M059J (cell line): ENCODE measurements at regions not wholly inside any gene's neighbourhood (a gene's known extent, or its start where the extent isn't known, plus 50 kb on each side); places are given as distances from the start of the nearest gene placed in this dataset.

Experiments
- DNase-seq: peaks from one replicate; pipeline ENCODE4 v3.0.0-alpha.2; 2012; ENCODE audit warnings: low read depth

DNA sequence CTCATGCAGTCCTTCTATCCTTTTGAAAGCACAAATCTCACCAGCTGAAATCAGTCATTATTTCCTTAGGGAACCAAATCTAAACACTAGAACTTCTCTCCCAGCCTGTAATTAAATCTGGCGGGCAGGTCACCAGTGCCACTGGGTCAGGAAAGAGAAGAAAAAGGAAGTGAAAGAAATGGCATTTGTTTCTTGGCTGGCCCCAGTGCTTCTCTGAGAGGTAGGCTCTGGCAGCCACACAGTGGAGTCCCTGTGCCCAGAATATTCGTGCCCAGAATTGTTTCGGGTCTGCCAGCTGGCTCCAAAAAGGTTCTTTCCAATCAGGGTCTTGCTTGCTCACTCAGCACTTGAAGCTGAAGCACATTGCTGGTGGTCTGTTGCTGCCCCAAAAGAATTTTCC, 133.9 kb upstream of the MTAP start:
- DNase-seq = no peak

DNA sequence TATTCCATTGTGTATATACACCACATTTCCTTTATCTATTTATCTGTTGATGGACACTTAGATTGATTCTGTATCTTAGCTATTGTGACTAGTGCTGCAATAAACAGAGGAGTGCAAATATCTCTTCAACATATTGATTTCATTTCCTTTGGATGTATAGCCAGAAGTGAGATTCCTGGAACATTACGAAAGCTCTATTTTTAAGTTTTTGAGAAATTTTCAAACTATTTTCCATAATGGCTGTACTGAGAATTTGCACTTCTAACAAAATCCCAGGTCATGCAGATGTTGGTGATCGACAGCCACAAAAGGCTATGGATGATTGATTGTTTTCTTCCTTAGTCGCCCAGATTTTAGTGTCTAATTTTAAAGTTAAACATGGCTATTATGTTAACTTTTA, 132.7 kb upstream of the MTAP start:
- DNase-seq = no peak

GRCh38 chr9:21670374-21670773, 132.1 kb upstream of the MTAP start:
- DNase-seq = peak; percentile 67

GRCh38 chr9:21672140-21672539, 130.3 kb upstream of the MTAP start:
- DNase-seq = no peak

DNA sequence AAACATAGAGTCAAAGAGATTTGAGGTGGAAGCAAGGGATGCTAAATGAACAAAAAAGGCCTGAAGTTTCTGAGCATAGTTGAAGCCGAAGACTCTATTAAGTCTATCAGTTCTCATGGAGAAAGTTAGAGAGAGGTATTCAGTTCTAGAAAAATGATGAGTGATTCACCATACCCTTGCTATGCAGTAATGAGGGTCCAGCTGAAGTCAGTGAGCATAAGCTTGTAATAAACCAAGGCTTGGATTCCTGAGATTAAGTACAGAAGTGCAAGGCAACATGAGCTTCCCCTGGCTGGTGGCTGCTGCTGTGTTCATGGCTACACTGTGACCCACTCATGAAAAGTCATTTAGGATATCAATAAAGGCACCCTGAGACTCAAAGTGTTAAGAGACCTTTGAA, 129.7 kb upstream of the MTAP start:
- no peak for DNase-seq

DNA sequence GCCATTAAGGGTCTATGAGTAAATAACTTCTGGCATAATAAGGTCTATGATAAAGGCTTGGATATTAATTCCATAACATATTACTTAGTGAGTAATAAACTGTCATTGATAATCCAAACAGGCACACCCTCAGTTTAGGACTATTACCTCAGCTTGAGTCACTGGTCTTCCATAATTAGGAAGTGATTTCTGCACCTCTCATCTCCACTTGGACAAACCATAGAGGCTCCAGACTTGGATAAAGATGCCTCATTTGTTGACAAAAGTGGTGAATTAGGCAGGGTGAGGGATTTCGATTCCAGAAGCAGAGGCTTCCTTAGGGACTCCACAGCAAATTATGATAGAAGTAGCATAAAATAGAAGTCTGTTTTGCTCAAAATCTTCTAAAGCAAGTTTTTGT, 127.5 kb upstream of the MTAP start:
- DNase-seq = peak; percentile 64

- peak; percentile 50 for DNase-seq
Observed at GRCh38 chr9:21677387-21677786, 125.0 kb upstream of the MTAP start.

DNA sequence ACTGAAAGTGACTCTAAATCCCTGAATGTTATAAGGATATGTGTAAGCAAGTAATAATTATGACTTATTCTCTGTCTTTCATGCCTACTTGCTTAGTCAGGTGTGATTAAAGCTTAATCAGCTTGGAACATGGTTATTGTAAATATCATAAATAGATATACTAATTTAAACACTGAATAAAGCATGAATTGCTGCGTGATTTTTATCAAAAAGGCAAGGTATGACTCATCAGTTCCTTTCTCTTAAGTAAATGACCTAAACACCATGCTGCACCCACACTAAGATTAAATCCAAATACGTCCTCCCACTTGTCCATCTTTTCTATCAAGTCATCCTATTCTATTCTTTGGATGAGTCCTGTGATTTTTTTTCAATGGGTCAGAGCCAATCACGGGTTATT, 124.6 kb upstream of the MTAP start:
- DNase-seq = peak; percentile 88

DNA sequence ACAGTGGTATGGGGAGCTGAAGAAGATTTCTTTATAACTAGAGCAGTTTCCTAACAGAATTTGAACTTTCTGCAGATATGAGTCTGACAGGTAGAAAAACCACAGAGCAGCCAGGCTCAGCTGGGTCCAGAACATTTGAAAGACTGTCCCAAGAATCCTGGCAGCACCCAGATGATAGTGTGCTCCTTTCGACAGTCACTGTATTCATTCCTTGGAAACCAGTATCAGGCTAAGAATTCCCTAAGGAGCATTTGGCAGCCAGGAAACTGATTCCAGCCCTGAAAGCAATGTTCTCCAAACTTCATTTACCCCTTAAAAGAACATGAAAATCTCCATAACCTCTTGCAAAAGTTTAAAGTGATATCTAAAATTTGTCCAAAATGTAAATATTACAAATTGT, 123.0 kb upstream of the MTAP start:
- peak; percentile 68 for DNase-seq

GRCh38 chr9:21680590-21680989, 121.8 kb upstream of the MTAP start:
- DNase-seq = no peak

DNA sequence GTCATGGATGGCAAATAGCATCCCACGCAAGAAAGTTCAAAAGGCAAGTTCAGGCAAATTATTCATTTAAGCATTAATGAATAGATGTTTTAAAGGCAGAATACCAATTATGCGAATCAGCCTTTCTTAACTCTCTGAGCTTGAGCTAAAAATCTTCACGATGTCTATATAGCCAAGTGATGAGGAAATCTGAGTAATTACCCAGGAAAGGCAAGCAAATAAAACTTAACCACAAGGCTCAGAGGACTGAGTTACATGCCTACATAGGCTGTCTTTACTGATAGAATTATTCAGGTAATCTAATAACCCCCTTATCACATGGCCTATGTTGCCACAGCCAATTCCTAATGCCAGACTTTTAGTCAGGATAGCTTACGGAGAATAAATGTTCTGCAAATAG, 120.8 kb upstream of the MTAP start:
- peak; percentile 92 for DNase-seq

- DNase-seq = peak; percentile 51
Observed at GRCh38 chr9:21682381-21682780, 120.1 kb upstream of the MTAP start.

DNA sequence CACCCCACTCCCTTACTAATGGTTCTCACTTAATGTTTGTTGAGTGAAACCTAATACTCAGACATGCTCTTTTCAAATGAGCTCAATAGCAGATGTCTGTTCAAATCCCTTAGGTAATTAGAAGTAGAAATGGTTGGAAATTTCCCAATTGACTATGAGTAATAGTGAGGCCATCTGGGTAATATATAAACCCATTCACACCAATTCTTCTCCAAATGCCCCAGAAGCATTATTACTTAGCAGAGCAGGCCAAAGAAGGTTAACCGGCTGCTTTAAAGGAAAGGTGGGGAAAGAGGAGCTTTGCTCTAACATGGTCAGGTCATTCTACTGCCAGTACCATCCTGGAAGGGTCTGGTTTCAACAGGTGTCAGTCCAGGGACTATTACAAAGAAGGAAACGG, 119.5 kb upstream of the MTAP start:
- peak; percentile 80 for DNase-seq

- no peak for DNase-seq
Observed at GRCh38 chr9:21683484-21684175, 118.8 kb upstream of the MTAP start.

GRCh38 chr9:21684231-21684630, 118.2 kb upstream of the MTAP start:
- no peak for DNase-seq

- peak; percentile 99 for DNase-seq
Observed at GRCh38 chr9:21684831-21685362, 117.5 kb upstream of the MTAP start.

DNA sequence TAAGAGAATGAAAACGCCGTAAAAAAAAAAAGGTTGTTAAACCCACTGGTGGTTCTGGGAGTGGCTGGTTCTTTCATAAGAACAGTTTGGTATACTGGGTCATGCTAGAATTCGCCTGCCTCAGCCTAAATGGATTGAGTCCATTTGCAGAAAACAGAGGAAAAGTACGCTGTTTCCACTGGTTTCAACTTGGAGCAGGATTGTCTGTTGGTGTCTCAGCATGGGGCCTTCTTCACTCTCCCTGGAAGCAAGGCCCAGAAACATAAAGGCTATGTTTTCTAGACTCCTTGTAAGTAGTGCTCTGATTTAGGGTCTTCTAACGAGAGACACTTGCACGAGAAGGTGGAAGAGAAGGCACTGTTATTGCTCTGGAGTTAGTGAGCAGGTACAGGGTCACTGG, 116.9 kb upstream of the MTAP start:
- DNase-seq = no peak

DNA sequence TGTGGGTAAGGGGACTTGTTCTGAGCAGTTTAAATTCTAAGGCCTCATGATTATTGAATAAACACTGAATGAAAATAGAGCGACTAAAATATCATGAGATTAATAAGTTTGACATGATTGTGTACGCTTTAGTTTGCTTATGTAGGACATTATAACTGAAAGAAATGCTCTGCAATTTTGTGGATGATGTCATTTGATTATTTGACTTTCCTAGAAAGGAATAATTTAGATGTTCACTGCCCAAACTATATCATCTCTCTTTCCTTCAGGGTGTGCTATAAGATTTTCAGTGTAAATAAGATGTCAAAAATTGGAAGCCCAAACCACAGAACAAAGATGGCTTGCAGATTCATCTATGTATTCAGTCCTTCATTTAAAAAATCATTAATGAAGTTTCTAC, 115.7 kb upstream of the MTAP start:
- no peak for DNase-seq

DNA sequence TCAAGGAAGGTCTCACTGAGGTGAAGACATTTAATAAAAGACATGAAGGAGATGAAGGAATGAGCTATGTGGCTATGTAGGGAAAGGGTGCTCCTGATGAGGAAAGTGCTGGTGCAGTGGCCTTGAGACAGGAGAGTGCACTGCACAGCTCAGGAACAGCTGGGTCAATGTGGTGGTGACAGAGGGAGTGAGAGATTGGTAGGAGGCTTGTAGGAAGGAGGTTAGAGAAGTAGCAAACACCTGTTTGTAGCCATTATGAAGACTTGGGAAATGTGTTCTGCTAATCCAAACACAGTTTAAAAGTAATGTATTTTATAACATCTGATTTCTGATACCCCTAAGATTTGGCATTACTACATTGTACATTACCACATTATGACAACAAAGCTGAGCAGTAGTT, 115.1 kb upstream of the MTAP start:
- DNase-seq = no peak

DNA sequence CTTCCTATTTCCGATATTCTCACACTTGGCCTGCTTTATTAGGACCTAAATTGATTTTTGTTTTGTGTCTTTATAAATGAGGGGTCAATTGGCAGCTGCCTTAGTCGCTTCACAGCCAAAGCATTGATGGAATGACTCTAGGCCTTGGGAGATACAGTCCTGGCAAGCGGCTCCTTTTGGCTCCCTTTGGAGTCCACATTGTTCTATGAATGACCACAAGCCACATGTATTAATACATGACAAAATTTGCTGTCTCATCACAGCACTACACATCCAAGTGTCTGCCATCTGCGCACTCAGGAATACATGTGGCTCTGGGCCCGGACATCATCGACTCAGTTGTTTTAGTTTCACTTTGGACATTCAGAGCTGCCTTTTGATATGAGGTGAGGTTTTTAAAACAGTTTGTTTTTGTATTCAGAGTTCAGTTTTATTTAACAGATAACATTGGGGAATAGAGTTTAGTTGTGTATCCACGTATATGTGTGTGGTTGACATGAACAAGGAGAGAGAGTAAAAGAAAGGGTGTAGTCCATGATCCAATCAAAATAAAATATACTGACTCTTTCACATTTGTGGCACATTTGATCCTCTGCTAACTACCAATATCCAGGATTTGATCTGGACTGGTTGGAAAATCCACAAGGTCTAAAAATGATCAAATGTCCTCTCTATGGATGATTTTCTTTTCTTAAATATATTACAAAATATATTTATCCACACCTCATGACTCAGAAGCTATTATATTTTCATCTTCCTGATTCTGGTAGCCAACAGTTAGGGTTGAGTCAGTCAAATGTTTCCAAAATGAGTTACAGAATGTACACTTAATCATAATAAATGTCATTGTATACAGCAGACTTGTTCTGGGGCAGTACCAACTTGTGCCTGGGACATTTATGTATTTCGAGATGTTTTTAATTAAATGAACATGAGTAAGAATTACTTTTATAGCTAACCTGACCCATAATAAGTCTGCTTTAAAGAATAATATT, 114.0 kb upstream of the MTAP start:
- peak; percentile 94 for DNase-seq

DNA sequence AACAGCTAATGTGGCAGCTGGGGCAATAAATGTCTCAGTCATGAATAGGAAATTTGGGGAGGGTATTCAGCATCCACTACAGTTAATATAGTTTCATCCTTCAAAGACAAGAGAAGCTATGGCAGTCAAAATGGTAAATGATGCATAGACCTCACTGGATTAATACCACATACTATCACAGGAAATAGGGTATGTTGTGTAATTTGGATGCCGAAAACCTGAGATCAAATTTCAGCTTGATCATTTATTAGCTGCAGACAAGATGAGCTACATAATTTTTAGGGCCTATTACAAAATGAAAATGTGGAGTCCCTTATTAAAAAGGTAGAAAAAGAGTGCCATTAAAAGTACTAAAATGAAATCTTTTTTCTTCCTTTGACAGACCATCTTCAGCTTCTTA, 112.6 kb upstream of the MTAP start:
- no peak for DNase-seq

DNA sequence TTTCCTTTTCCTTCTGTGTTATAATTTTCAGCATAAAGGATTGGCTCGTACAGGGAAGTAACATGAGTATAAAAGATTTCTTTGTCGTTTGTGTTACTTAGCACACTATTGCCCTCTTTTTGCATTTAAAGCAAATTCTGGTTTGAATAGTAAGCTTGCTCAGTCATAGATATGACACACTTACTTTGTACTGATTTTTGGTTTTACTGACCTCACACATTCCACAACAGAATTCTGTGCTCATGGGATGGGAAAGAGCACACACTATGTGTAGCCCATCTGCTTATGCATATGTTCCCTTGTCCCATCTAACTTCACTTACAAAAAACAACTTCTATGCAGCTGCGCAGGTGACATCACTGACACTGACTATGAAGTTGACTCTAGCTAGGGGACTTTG, 111.9 kb upstream of the MTAP start:
- DNase-seq = peak; percentile 58

DNA sequence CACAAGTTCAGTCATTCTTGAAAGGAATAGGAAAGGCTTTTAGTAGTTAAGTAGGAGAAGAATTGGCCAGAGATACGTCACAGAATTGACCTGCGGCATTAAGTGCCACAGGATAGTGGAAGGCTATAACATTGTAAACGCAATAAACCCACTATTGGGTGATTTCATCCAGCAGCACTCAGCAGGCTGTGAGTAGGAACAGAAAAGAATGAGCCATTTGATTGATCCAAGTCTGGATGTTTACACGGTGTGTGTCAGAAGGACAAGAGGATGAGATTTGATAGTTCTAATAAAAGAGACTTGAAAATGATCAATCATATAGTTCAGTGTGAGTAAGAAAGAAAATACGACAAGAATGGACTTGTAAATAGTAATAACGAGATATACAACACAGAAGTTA, 110.0 kb upstream of the MTAP start:
- no peak for DNase-seq
